Liver (tissue), 8 donors: ENCODE measurements at regions not wholly inside any gene's neighbourhood (a gene's known extent, or its start where the extent isn't known, plus 50 kb on each side); places are given as distances from the start of the nearest gene placed in this dataset.

Experiments
- DNase-seq: peaks from one replicate; pipeline ENCODE4 v3.0.0-alpha.2; 2017; ENCODE audit warnings: low spot score
- H3K27ac ChIP-seq, 2 donors: one replicate each; pipeline ENCODE4 v1.7.0; 2013; ENCODE audit warnings: inconsistent platforms in 2 of 2, low read length in 2 of 2, control low read depth in 1 of 2, low read depth in 1 of 2, mild to moderate bottlenecking in 1 of 2
- H3K27me3 ChIP-seq, 4 donors: one replicate each; pipeline versions ENCODE4 v1.6.1 to v1.7.0; 2013; ENCODE audit warnings: low read length in 3 of 4, inconsistent platforms in 1 of 4, mild to moderate bottlenecking in 1 of 4, moderate library complexity in 1 of 4; ENCODE audit not compliant: control insufficient read depth in 4 of 4, insufficient read depth in 4 of 4
- H3K36me3 ChIP-seq, 4 donors: one replicate each; pipeline versions ENCODE4 v1.6.1 to v1.7.0; 2013; ENCODE audit warnings: low read length in 3 of 4, mild to moderate bottlenecking in 3 of 4, low read depth in 1 of 4, moderate library complexity in 1 of 4; ENCODE audit not compliant: control insufficient read depth in 4 of 4, insufficient read depth in 3 of 4
- H3K4me1 ChIP-seq, 4 donors: one replicate each; pipeline versions ENCODE4 v1.6.1 to v1.7.0; 2013; ENCODE audit warnings: low read length in 3 of 4, mild to moderate bottlenecking in 3 of 4, moderate library complexity in 1 of 4; ENCODE audit not compliant: control insufficient read depth in 4 of 4, insufficient read depth in 4 of 4
- H3K4me3 ChIP-seq, 3 donors: one replicate each; pipeline versions ENCODE4 v1.6.1 to v1.7.0; 2013; ENCODE audit warnings: low read length in 3 of 3, control low read depth in 1 of 3, low read depth in 1 of 3, mild to moderate bottlenecking in 1 of 3
- H3K9ac ChIP-seq, 2 donors: one replicate each; pipeline ENCODE4 v1.7.0; 2013; ENCODE audit warnings: low read length in 2 of 2, mild to moderate bottlenecking in 2 of 2, moderate library complexity in 2 of 2, control low read depth in 1 of 2, low read depth in 1 of 2
- H3K9me3 ChIP-seq, 4 donors: one replicate each; pipeline versions ENCODE4 v1.6.1 to v1.7.0; 2013; ENCODE audit warnings: low read length in 3 of 4; ENCODE audit not compliant: control insufficient read depth in 4 of 4
- EGR1 ChIP-seq, 2 donors: IDR thresholded peaks; 2 replicates each; pipeline ENCODE4 v1.6.1; 2016 to 2018; ENCODE audit warnings: antibody characterized with exemption in 2 of 2, low read depth in 2 of 2
- FOXA1 ChIP-seq: IDR thresholded peaks from 2 replicates; pipeline ENCODE4 v1.6.1; 2016; ENCODE audit warnings: antibody characterized with exemption
- FOXA2 ChIP-seq: IDR thresholded peaks from 2 replicates; pipeline ENCODE4 v1.6.1; 2016; ENCODE audit warnings: antibody characterized with exemption
- HNF4A ChIP-seq, 2 donors: conservative IDR thresholded peaks; 2 replicates each; pipeline ENCODE4 v1.6.1; 2016; ENCODE audit warnings: antibody characterized with exemption in 2 of 2, mild to moderate bottlenecking in 2 of 2
- HNF4G ChIP-seq: IDR thresholded peaks from 2 replicates; pipeline ENCODE4 v1.6.1; 2016; ENCODE audit warnings: antibody characterized with exemption
- JUND ChIP-seq, 2 donors: IDR thresholded peaks; 2 replicates each; pipeline ENCODE4 v1.6.1; 2016; ENCODE audit warnings: antibody characterized with exemption in 2 of 2
- RAD21 ChIP-seq, 2 donors: IDR thresholded peaks; 2 replicates each; pipeline ENCODE4 v1.6.1; 2016; ENCODE audit warnings: antibody characterized with exemption in 2 of 2, mild to moderate bottlenecking in 2 of 2
- RXRA ChIP-seq, 2 donors: IDR thresholded peaks; 2 replicates each; pipeline ENCODE4 v1.6.1; 2017 to 2018; ENCODE audit warnings: antibody characterized with exemption in 2 of 2, mild to moderate bottlenecking in 1 of 2
- SP1 ChIP-seq: IDR thresholded peaks from 2 replicates; pipeline ENCODE4 v1.6.1; 2018; ENCODE audit warnings: antibody characterized with exemption, mild to moderate bottlenecking
- TAF1 ChIP-seq: conservative IDR thresholded peaks from 2 replicates; pipeline ENCODE4 v1.6.1; 2016; ENCODE audit warnings: antibody characterized with exemption, mild to moderate bottlenecking
- WGBS: extraction: QIAGEN DNeasy Blood & Tissue Kit; methylation state at CpG from one replicate; pipeline ENCODE4 v1.1.7; 2013; 5-methylcytosine and 5-hydroxymethylcytosine counted together
- TF ChIP-seq, protein P1 (sequence below): IDR thresholded peaks from 2 replicates; pipeline ENCODE4 v1.6.1; 2016; ENCODE audit warnings: antibody characterized with exemption
- TF ChIP-seq, protein P2 (sequence below): IDR thresholded peaks from 2 replicates; pipeline ENCODE4 v1.6.1; 2016; ENCODE audit warnings: antibody characterized with exemption, mild to moderate bottlenecking
- TF ChIP-seq, protein P3 (sequence below): IDR thresholded peaks from 2 replicates; pipeline ENCODE4 v1.6.1; 2016; ENCODE audit warnings: antibody characterized with exemption
- TF ChIP-seq, protein P4 (sequence below): IDR thresholded peaks from 2 replicates; pipeline ENCODE4 v1.6.1; 2016; ENCODE audit warnings: antibody characterized with exemption
- TF ChIP-seq, protein P5 (sequence below): fragments of 150-350 bp; IDR thresholded peaks from 2 replicates; pipeline ENCODE4 v1.5.1; 2017; ENCODE audit warnings: improper control_type of control experiment, low read depth, low read length; ENCODE audit not compliant: missing input control
- donor health status: healthy.
- donor health status: healthy.
- donor health status: healthy.
- donor health status: healthy.
- donor health status: healthy.

DNA sequence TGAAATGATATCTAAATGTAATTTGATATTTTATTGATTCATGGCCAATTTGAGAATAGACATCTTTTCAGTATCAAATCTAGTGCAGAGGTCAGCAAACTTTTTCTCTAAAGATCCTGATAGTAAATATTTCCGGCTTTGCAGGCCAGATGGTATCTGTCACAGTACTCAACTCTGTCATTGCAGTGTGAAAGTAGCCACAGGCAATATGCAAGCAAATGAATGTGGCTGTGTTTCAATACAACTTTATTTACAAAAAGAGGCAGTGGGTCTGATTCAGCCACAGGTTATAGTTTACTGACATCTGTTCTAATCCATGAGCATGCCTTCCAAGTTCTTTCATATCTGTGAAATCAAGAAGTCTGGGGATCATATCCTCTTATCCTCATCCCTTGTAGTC is 221.2 kb downstream of the PRDM2 start:
- Histone ChIP-seq H3K27ac (no peak overlapping the region), H3K9me3 (peaks cover 0 to 2% (median under 1%) of the 10 kb centered on the region in 4 donors), H3K36me3 (no peaks in the 10 kb centered on the region), H3K4me3 (no peak overlapping the region), H3K27me3 (peaks cover 0 to 6% (median 0%) of the 10 kb centered on the region in 4 donors), H3K4me1 (no peaks in the 10 kb centered on the region), H3K9ac (no peak overlapping the region)
- TF ChIP-seq FOXA1 (no peak), SP1 (no peak)
- TF ChIP-seq, protein P1, sequence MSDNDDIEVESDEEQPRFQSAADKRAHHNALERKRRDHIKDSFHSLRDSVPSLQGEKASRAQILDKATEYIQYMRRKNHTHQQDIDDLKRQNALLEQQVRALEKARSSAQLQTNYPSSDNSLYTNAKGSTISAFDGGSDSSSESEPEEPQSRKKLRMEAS, result no peak
- WGBS, result 35% methylated on average over 1 of the region's 1 CpG
- no peak for DNase-seq

DNA sequence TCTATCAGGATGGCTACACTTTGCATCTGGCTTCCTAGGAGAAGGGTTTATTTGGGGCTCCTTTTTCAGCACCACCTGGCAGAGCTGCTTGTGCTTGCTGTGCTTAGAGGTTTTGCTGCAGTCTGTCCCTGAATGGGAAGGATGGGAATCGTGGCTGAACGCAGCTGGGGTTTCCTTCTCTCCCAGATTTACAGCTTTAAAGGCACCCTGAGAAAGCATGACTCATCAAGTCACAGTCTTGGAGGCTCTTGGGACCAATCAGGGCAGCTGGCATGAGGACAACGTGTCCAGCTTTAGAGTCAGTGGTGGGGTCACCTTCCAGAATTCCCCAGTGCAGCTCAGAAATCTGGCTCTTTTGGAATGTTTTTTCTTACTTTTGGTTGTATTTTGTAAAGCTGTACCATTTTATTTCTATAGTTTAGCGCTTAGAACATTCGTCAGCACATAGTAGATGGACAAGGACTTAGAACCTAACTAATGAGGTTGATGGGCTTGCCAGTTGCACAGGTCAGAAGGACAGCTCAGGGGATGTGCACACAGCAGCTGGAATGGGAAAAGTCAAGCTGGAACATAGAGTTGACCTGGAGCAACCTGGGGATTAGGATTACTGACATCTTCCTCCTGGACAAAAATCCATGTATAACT is 222.6 kb downstream of the PRDM2 start:
- Histone ChIP-seq H3K9me3 (peaks cover 0 to 2% (median under 1%) of the 10 kb centered on the region in 4 donors), H3K27ac (no peak overlapping the region), H3K27me3 (peaks cover 0 to 6% (median 0%) of the 10 kb centered on the region in 4 donors), H3K36me3 (no peaks in the 10 kb centered on the region), H3K9ac (no peak overlapping the region), H3K4me1 (no peaks in the 10 kb centered on the region), H3K4me3 (no peak overlapping the region)
- 65% methylated on average over 5 of the region's 5 CpGs for WGBS
- no peak for DNase-seq
- TF ChIP-seq, protein P2, sequence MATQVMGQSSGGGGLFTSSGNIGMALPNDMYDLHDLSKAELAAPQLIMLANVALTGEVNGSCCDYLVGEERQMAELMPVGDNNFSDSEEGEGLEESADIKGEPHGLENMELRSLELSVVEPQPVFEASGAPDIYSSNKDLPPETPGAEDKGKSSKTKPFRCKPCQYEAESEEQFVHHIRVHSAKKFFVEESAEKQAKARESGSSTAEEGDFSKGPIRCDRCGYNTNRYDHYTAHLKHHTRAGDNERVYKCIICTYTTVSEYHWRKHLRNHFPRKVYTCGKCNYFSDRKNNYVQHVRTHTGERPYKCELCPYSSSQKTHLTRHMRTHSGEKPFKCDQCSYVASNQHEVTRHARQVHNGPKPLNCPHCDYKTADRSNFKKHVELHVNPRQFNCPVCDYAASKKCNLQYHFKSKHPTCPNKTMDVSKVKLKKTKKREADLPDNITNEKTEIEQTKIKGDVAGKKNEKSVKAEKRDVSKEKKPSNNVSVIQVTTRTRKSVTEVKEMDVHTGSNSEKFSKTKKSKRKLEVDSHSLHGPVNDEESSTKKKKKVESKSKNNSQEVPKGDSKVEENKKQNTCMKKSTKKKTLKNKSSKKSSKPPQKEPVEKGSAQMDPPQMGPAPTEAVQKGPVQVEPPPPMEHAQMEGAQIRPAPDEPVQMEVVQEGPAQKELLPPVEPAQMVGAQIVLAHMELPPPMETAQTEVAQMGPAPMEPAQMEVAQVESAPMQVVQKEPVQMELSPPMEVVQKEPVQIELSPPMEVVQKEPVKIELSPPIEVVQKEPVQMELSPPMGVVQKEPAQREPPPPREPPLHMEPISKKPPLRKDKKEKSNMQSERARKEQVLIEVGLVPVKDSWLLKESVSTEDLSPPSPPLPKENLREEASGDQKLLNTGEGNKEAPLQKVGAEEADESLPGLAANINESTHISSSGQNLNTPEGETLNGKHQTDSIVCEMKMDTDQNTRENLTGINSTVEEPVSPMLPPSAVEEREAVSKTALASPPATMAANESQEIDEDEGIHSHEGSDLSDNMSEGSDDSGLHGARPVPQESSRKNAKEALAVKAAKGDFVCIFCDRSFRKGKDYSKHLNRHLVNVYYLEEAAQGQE, result no peak
- TF ChIP-seq RXRA (IDR thresholded peaks at IDR 0.05), result no peak
- TF ChIP-seq SP1, result no peak
- TF ChIP-seq HNF4A (conservative IDR thresholded peaks at IDR 0.05), result no peak
- TF ChIP-seq, protein P1, result no peak
- no peak for TF ChIP-seq TAF1
- TF ChIP-seq EGR1 (IDR thresholded peaks at IDR 0.05; ENCODE audit: low read depth in 2 of 2), result no peak
- no peak for TF ChIP-seq FOXA2
- TF ChIP-seq, protein P3, sequence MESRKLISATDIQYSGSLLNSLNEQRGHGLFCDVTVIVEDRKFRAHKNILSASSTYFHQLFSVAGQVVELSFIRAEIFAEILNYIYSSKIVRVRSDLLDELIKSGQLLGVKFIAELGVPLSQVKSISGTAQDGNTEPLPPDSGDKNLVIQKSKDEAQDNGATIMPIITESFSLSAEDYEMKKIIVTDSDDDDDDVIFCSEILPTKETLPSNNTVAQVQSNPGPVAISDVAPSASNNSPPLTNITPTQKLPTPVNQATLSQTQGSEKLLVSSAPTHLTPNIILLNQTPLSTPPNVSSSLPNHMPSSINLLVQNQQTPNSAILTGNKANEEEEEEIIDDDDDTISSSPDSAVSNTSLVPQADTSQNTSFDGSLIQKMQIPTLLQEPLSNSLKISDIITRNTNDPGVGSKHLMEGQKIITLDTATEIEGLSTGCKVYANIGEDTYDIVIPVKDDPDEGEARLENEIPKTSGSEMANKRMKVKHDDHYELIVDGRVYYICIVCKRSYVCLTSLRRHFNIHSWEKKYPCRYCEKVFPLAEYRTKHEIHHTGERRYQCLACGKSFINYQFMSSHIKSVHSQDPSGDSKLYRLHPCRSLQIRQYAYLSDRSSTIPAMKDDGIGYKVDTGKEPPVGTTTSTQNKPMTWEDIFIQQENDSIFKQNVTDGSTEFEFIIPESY, result no peak
- TF ChIP-seq JUND (IDR thresholded peaks at IDR 0.05), result no peak
- TF ChIP-seq, protein P4, sequence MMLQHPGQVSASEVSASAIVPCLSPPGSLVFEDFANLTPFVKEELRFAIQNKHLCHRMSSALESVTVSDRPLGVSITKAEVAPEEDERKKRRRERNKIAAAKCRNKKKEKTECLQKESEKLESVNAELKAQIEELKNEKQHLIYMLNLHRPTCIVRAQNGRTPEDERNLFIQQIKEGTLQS, result no peak
- TF ChIP-seq RAD21 (IDR thresholded peaks at IDR 0.05), result no peak
- no peak for TF ChIP-seq HNF4G
- TF ChIP-seq, protein P5, sequence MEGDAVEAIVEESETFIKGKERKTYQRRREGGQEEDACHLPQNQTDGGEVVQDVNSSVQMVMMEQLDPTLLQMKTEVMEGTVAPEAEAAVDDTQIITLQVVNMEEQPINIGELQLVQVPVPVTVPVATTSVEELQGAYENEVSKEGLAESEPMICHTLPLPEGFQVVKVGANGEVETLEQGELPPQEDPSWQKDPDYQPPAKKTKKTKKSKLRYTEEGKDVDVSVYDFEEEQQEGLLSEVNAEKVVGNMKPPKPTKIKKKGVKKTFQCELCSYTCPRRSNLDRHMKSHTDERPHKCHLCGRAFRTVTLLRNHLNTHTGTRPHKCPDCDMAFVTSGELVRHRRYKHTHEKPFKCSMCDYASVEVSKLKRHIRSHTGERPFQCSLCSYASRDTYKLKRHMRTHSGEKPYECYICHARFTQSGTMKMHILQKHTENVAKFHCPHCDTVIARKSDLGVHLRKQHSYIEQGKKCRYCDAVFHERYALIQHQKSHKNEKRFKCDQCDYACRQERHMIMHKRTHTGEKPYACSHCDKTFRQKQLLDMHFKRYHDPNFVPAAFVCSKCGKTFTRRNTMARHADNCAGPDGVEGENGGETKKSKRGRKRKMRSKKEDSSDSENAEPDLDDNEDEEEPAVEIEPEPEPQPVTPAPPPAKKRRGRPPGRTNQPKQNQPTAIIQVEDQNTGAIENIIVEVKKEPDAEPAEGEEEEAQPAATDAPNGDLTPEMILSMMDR, result no peak
